GM21786 (cell line): ENCODE measurements at regions not wholly inside any gene's neighbourhood (a gene's known extent, or its start where the extent isn't known, plus 50 kb on each side); places are given as distances from the start of the nearest gene placed in this dataset.
"Not testable (repeated sequence)": the region's sequence is repeated elsewhere in the genome, so short reads cannot be mapped to it uniquely, and the experiment has no call there.

Source experiments
- ATAC-seq: cut with Tn5 transposase; IDR thresholded peaks from one replicate; pipeline ENCODE4 v1.9.1; 2021; ENCODE audit not compliant: unreplicated experiment

DNA sequence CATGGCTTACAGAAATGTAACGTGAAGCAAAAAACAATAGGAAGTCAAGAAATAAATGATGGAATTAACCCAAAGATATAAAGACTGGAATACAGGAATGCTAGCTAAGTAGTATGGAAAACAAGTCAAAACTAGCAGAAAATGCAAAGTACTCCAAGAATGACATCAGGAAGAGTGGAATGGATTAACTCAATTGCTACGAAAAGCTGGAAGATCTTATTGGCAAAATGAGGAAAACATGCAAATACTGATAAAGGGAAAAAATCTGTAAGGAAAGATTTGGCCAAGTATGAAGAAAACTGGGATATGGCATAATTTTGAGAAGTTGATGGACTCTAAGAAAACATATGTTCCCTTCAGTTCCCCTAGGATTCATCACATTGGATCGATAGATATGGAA is 324.5 kb upstream of the ZNF608 start:
- no peak for ATAC-seq

DNA sequence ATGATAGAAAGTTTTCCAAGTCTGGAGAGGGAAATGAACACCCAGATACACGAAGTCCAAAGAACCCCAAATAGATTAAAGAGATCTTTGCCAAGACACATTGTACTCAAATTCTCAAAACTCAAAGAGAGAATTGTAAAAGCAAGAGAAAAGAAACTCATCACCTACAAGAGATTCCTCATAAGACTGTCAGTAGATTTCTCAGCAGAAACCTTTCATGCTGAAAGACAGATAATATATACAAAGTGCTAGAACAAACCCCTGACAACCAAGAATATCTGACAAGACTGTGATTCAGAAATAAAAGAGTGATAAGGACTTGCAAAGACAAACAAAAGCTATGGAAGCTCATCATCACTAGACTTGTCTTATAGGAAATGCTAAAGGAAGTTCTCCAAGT is 326.7 kb upstream of the ZNF608 start:
- no peak for ATAC-seq

DNA sequence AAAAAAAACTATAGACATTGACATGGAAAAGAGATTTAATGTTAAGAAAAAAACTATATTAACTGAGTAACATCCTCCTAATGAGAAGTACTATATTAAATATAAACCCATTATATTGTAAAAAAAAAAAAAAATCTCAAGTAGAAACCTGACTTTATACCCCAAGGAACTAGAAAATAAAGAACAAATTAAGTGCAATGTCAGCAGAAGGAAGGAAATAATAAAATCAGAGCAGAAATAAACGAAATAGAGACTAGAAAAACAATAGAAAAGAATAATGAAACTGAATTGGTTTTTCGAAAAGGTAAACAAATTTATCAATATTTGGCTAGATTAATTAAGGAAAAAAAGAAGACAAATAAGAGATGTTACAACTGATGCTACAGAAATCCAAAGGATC is 329.1 kb upstream of the ZNF608 start:
- no peak for ATAC-seq

GRCh38 chr5:125079028-125079427 is 332.6 kb upstream of the ZNF608 start:
- ATAC-seq, result not testable (repeated sequence)

GRCh38 chr5:125081101-125081500 is 334.7 kb upstream of the ZNF608 start:
- no peak for ATAC-seq

- no peak for ATAC-seq
These were observed 337.5 kb upstream of the ZNF608 start for GRCh38 chr5:125083981-125084380.

DNA sequence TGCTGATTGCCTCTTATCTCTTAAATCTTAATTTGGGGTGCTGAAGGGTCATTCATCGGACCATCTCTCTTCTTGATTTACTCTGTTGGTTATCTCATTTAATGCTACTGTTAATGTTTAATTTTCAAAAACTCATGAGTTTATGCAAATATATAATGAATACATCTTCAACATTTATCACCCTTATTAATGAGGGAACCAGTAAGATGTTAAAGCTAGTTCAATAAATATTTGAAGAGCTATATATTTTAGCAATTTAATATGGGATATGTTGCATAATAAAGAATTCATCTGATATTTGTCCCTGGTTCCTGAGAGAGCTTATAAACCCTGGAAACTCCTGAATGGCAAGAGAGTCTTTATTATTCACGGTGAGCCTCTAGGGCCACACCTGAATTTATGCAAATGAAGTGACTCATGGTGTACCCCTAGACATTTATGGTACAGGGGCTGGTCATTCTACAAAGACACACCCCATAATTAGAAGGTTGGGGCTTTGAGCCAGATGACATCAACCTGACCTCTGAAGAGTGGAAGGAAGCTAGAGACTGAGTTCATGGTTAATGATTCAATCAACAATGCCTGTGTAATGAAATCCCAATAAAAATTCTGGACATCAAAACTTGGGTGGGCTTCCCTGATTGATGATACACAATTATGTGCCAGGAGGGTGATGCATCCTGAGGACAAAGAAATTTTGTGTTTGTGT is 339.5 kb upstream of the ZNF608 start:
- no peak for ATAC-seq

DNA sequence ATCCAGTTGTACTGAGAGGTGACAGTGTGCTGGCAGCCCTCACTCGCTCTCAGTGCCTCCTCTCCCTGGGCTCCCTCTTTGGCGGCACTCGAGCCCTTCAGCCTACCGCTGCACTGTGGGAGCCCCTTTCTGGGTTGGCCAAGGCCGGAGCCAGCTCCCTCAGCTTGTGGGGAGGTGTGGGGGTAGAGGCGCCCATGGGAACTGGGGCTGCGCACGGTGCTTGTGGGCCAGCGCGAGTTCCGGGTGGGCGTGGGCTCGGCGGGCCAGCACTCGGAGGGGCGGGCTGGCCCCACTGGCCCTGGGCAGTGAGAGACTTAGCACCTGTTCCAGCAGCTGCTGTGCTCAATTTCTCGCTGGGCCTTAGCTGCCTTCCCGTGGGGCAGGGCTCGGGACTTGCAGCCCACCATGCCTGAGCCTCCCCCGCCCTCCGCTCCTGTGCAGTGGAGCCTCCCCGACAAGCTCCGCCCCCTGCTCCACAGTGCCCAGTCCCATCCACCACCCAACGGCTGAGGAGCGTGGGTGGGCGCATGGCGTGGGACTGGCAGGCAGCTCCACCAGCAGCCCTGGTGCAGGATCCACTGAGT is 342.2 kb upstream of the ZNF608 start:
- ATAC-seq, result no peak

DNA sequence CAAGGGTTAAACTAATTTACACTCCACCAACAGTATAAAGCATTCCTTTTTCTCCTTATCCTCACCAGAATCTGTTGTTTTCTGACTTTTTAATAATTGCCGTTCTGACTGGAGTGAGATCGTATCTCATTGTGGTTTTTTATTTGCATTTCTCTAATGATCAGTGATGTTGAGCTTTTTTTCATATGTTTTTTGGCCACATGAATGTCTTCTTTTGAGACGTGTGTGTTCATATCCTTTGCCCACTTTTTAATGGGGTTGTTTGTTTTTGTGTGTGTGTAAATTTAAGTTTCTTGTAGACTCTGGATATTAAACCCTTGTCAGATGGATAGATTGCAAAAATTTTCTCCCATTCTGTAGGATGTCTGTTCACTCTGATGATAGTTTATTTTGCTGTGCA is 345.7 kb upstream of the ZNF608 start:
- not testable (repeated sequence) for ATAC-seq

DNA sequence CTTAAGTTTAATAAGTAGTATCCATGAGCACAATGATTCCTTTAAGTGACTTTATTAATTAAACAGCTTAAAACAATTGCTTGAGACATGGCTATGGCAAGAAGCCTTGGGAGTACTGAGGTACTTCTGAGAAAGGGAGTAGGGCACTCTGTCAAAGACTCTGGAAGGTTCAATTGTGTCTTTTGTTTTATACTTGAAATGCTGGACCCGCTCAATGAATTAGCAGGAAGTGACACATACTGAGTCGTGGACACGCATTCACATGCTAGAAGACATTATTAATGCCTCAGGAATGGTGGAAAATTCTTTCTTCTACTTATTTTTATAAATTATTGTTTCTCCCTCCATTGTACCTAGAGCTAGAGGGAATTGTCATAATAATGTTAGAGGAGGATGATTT is 347.3 kb upstream of the ZNF608 start:
- ATAC-seq, result no peak

GRCh38 chr5:125100342-125100741 is 353.9 kb upstream of the ZNF608 start:
- no peak for ATAC-seq

GRCh38 chr5:125100951-125101350 is 354.5 kb upstream of the ZNF608 start:
- ATAC-seq, result no peak

DNA sequence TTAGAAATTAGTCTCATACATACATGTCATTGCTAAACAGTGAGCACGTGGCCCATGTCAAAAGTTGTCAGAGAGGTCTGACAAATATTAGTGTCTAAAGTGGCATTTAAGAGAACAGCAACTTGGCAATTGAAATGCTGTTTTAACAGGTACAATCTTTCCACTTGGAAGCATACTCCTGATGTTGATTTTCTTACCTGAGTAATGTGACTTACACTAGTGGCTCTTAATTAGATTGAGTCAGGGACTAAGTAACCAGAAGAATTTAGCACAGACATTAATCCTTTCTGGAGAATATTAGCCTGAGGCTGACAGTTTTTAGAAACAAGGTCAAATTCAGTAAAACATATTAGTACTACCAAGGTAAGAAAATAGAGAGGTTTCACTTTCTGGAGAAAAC is 357.0 kb upstream of the ZNF608 start:
- no peak for ATAC-seq

DNA sequence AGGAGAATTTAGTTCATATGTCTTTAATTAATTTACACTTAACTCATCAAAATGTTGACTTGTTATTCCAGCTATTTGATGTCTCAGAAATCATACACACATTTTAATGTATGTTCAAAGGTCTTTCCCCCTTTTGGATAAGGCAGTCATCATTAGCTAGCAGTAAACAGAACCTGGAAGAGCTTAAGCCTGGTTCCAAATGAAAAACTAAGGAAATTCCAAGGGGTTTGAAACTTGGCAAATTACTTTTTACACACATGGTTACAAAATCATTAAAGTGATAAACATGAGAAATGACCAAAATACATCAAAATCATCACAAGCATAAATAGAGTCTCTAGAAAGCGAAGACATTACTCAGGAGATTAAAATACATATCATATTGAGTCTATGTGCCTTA is 359.8 kb upstream of the ZNF608 start:
- ATAC-seq, result no peak

DNA sequence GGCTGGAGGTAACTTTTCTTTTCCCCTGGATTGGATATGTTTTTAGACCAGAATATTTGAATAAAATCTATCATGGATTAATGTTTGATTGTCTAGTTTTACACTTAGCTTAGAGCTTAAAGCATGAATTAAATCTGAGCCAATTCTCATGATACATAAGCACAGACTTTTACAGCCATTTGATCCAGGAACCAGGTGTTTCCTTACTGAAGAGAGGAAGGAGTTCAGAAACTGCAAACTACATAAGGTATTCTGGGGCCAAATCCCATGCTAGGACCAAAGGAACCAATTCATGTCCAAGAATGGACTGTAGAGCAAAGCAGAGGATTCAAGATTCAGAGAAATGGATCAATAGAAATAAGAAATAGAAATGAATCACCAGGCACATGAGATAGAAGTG is 360.4 kb upstream of the ZNF608 start:
- no peak for ATAC-seq

- no peak for ATAC-seq
These were observed 362.9 kb upstream of the ZNF608 start for GRCh38 chr5:125109293-125109692.

- no peak for ATAC-seq
These were observed 363.4 kb upstream of the ZNF608 start for GRCh38 chr5:125109816-125110215.

DNA sequence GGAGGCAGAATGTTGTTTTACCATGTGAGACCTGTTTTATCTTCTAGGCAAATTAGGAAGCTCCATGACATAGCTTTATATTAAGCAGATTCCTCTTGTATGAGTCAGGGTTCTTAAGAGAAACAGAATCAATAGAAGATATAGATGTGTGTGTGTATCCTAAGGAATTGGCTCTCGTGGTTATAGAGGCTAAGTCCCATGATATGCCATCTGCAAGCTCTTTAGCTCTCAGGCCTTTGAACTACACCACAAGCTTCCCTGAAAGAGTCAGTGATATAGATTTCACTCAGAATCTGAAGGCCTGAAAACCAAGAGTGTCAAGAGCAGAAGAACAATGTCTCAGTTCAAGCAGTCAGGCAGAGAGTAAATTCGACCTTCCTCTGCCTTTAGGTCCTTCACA is 365.8 kb upstream of the ZNF608 start:
- ATAC-seq, result no peak

DNA sequence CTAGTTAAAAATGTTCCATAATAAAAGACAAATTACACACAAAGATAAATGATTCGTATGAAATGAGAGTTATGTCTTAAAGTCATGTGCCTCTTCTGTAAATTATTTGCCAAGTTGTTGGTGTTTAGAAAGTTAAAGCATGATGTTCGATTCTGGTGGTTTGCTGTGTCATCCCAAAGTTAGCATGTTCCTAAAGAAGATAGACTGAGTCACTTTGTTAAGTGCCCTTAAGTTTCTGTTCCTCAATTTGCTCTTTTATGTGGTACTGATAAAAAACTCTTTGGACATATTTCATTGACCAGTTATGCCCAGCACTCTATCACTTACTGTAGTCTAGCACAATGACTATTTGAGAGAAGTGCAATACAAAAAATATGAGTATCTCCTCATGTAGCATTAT is 366.9 kb upstream of the ZNF608 start:
- ATAC-seq, result peak; percentile 75

DNA sequence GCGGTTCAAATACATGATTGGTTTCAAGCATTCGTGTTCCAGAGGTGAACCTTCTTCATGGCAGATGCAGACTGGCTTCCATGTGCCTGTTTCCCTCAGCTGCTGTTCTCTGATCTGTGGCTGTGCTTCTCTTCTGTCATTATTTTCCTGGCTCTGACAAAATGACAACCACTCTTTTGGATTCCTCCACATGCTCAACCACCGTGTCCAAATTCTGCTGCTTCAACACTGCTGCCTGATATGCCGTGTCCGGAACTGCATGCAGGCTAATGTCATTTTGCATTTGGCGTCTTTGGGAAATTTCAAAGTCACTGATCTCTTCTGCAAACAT is 368.7 kb upstream of the ZNF608 start:
- ATAC-seq, result no peak

- no peak for ATAC-seq
These were observed 371.1 kb upstream of the ZNF608 start for GRCh38 chr5:125117566-125117965.

DNA sequence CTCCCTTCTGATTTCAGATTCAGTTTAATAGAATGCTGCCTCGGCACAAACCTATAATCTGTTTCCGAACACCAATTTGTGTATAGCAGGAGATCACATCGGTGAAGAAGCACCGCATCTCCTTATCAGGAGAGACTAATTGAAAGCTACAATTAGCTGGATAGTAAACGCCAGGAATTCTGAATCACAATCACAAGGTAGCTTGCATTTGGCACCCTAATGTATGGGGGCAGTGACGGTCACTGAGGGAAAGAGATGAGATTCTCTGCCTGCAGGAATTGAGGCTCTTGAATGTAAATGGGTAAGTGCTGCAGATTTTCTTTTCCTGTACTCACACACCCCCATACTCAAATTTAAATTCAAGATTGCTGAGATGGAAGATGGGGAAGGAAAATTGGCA is 373.6 kb upstream of the ZNF608 start:
- no peak for ATAC-seq
